WTC11 (cell line): ENCODE measurements at regions not wholly inside any gene's neighbourhood (a gene's known extent, or its start where the extent isn't known, plus 50 kb on each side); places are given as distances from the start of the nearest gene placed in this dataset.

Experiments used
- ATAC-seq: fragments of 200-7000 bp; cut with Tn5 transposase; 2 replicates; pipeline ENCODE4 v1.10.0; 2021; ENCODE audit warnings: mild to moderate bottlenecking, moderate library complexity
- CTCF ChIA-PET: fragments of 300-600 bp; sonication (Branson Sonifier 250); formaldehyde crosslinking; loops from one replicate; lab custom pipeline; 2021; ENCODE audit warnings: antibody characterized with exemption; lab: Charles Lee
- POLR2A ChIA-PET: fragments of 350-600 bp; sonication (Branson Sonifier 250); formaldehyde crosslinking; loops from one replicate; lab custom pipeline; 2021; ENCODE audit warnings: antibody characterized with exemption; lab: Charles Lee
- DNase-seq: peaks from one replicate; pipeline ENCODE4 v3.0.0; 2021; ENCODE audit warnings: low spot score
- H3K27ac Mint-ChIP-seq: 2 replicates; pipeline ENCODE4 v1.8.0; 2021; ENCODE audit warnings: mixed read lengths
- H3K27me3 Mint-ChIP-seq: 2 replicates; pipeline ENCODE4 v1.8.0; 2021; ENCODE audit warnings: low read depth, mild to moderate bottlenecking, moderate library complexity, mixed read lengths
- H3K36me3 Mint-ChIP-seq: 2 replicates; pipeline ENCODE4 v1.8.0; 2021; ENCODE audit warnings: mixed read lengths
- H3K4me1 Mint-ChIP-seq: 2 replicates; pipeline ENCODE4 v1.8.0; 2022; ENCODE audit warnings: mixed read lengths
- H3K4me3 Mint-ChIP-seq: 2 replicates; pipeline ENCODE4 v1.8.0; 2021; ENCODE audit warnings: mild to moderate bottlenecking, moderate library complexity, mixed read lengths
- H3K9me3 Mint-ChIP-seq: 2 replicates; pipeline ENCODE4 v1.8.0; 2021; ENCODE audit warnings: mixed read lengths
- ATF1 ChIP-seq: sonication (generic); formaldehyde crosslinking; IDR thresholded peaks from 2 replicates; pipeline ENCODE4 v1.8.1; 2023; ENCODE audit warnings: mild to moderate bottlenecking, moderate library complexity, missing genetic modification reagents
- ATF3 ChIP-seq: sonication (generic); formaldehyde crosslinking; conservative IDR thresholded peaks from 2 replicates; pipeline ENCODE4 v1.8.1; 2022; ENCODE audit warnings: mild to moderate bottlenecking, missing genetic modification reagents
- CREB1 ChIP-seq: sonication (generic); formaldehyde crosslinking; IDR thresholded peaks from 2 replicates; pipeline ENCODE4 v1.8.0; 2023; ENCODE audit warnings: mild to moderate bottlenecking, missing genetic modification reagents
- E2F4 ChIP-seq: sonication (generic); formaldehyde crosslinking; IDR thresholded peaks from 2 replicates; pipeline ENCODE4 v1.8.1; 2022; ENCODE audit warnings: low read depth, mild to moderate bottlenecking, moderate library complexity, missing genetic modification reagents, borderline replicate concordance
- EMX1 ChIP-seq: fragments of 250-450 bp; sonication (Bioruptor Pico); IDR thresholded peaks from 2 replicates; pipeline ENCODE4 v1.8.0; 2021; ENCODE audit warnings: mild to moderate bottlenecking
- ETV6 ChIP-seq: sonication (generic); formaldehyde crosslinking; IDR thresholded peaks from 2 replicates; pipeline ENCODE4 v1.8.1; 2022; ENCODE audit warnings: mild to moderate bottlenecking, missing genetic modification reagents
- FOXK1 ChIP-seq: sonication (generic); formaldehyde crosslinking; IDR thresholded peaks from 2 replicates; pipeline ENCODE4 v1.8.0; 2022; ENCODE audit warnings: mild to moderate bottlenecking, moderate library complexity, missing genetic modification reagents
- GTF2I ChIP-seq: fragments of 250-450 bp; sonication (Bioruptor Pico); conservative IDR thresholded peaks from 2 replicates; pipeline ENCODE4 v1.4.0; 2021; ENCODE audit warnings: mild to moderate bottlenecking
- IRF1 ChIP-seq: sonication (generic); formaldehyde crosslinking; IDR thresholded peaks from 2 replicates; pipeline ENCODE4 v1.8.0; 2023; ENCODE audit warnings: missing genetic modification reagents
- KAT7 ChIP-seq: sonication (generic); formaldehyde crosslinking; IDR thresholded peaks from 2 replicates; pipeline ENCODE4 v1.8.1; 2023; ENCODE audit warnings: missing genetic modification reagents, mild to moderate bottlenecking, borderline replicate concordance
- NR3C1 ChIP-seq: sonication (generic); formaldehyde crosslinking; conservative IDR thresholded peaks from 2 replicates; pipeline ENCODE4 v1.8.1; 2023; ENCODE audit warnings: low read depth, mild to moderate bottlenecking, missing genetic modification reagents
- SP1 ChIP-seq: sonication (generic); formaldehyde crosslinking; conservative IDR thresholded peaks from 2 replicates; pipeline ENCODE4 v1.8.1; 2022; ENCODE audit warnings: missing genetic modification reagents
- TEAD1 ChIP-seq: sonication (generic); formaldehyde crosslinking; IDR thresholded peaks from 2 replicates; pipeline ENCODE4 v1.8.0; 2022; ENCODE audit warnings: mild to moderate bottlenecking, missing genetic modification reagents
- ZBTB43 ChIP-seq: sonication (generic); formaldehyde crosslinking; IDR thresholded peaks from 2 replicates; pipeline ENCODE4 v1.8.1; 2023; ENCODE audit warnings: mild to moderate bottlenecking, missing genetic modification reagents
- ZNF121 ChIP-seq: sonication (generic); formaldehyde crosslinking; IDR thresholded peaks from 2 replicates; pipeline ENCODE4 v1.8.0; 2023; ENCODE audit warnings: missing genetic modification reagents
- ZNF219 ChIP-seq: sonication (generic); formaldehyde crosslinking; IDR thresholded peaks from 2 replicates; pipeline ENCODE4 v1.8.0; 2023; ENCODE audit warnings: missing genetic modification reagents, mild to moderate bottlenecking, borderline replicate concordance
- ZNF396 ChIP-seq: fragments of 250-450 bp; sonication (Bioruptor Pico); IDR thresholded peaks from 2 replicates; pipeline ENCODE4 v1.8.0; 2021; ENCODE audit warnings: mild to moderate bottlenecking, moderate library complexity, borderline replicate concordance
- ZNF423 ChIP-seq: fragments of 250-450 bp; sonication (Bioruptor Pico); IDR thresholded peaks from 2 replicates; pipeline ENCODE4 v2.1.2; 2022; ENCODE audit warnings: mild to moderate bottlenecking, moderate library complexity
- ZNF425 ChIP-seq: fragments of 250-450 bp; sonication (Bioruptor Pico); conservative IDR thresholded peaks from 2 replicates; pipeline ENCODE4 v1.9.0; 2021; ENCODE audit warnings: mild to moderate bottlenecking
- ZNF671 ChIP-seq: fragments of 250-450 bp; sonication (Bioruptor Pico); IDR thresholded peaks from 2 replicates; pipeline ENCODE4 v1.8.0; 2021; ENCODE audit warnings: mild to moderate bottlenecking
- TF ChIP-seq, protein P1 (sequence below): sonication (generic); formaldehyde crosslinking; IDR thresholded peaks from 2 replicates; pipeline ENCODE4 v1.8.0; 2023; ENCODE audit warnings: missing genetic modification reagents, mild to moderate bottlenecking, borderline replicate concordance
- TF ChIP-seq, protein P2 (sequence below): sonication (generic); formaldehyde crosslinking; conservative IDR thresholded peaks from 2 replicates; pipeline ENCODE4 v1.8.1; 2023; ENCODE audit warnings: mild to moderate bottlenecking, low read depth, missing genetic modification reagents, moderate library complexity

- TF ChIP-seq, protein P1, sequence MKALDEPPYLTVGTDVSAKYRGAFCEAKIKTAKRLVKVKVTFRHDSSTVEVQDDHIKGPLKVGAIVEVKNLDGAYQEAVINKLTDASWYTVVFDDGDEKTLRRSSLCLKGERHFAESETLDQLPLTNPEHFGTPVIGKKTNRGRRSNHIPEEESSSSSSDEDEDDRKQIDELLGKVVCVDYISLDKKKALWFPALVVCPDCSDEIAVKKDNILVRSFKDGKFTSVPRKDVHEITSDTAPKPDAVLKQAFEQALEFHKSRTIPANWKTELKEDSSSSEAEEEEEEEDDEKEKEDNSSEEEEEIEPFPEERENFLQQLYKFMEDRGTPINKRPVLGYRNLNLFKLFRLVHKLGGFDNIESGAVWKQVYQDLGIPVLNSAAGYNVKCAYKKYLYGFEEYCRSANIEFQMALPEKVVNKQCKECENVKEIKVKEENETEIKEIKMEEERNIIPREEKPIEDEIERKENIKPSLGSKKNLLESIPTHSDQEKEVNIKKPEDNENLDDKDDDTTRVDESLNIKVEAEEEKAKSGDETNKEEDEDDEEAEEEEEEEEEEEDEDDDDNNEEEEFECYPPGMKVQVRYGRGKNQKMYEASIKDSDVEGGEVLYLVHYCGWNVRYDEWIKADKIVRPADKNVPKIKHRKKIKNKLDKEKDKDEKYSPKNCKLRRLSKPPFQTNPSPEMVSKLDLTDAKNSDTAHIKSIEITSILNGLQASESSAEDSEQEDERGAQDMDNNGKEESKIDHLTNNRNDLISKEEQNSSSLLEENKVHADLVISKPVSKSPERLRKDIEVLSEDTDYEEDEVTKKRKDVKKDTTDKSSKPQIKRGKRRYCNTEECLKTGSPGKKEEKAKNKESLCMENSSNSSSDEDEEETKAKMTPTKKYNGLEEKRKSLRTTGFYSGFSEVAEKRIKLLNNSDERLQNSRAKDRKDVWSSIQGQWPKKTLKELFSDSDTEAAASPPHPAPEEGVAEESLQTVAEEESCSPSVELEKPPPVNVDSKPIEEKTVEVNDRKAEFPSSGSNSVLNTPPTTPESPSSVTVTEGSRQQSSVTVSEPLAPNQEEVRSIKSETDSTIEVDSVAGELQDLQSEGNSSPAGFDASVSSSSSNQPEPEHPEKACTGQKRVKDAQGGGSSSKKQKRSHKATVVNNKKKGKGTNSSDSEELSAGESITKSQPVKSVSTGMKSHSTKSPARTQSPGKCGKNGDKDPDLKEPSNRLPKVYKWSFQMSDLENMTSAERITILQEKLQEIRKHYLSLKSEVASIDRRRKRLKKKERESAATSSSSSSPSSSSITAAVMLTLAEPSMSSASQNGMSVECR (CRISPR knock-in tag), result no peak
- TF ChIP-seq SP1 (CRISPR knock-in tag), result no peak
- TF ChIP-seq NR3C1 (CRISPR knock-in tag), result no peak
- TF ChIP-seq ATF1, result no peak
- TF ChIP-seq FOXK1 (CRISPR knock-in tag), result no peak
- no peak for TF ChIP-seq E2F4
These were observed 139.3 kb downstream of the BCHE start (continued) for GRCh38 chr3:165697910-165698309.

- no peaks in the 10 kb centered on the region; the same call in 1 of the 2 replicates for H3K27me3 Mint-ChIP-seq
- H3K4me1 Mint-ChIP-seq, result peaks cover 9% of the 10 kb centered on the region
- peaks cover 26% of the 10 kb centered on the region for H3K9me3 Mint-ChIP-seq
- ATAC-seq (no peak), DNase-seq (no peak)
- TF ChIP-seq ZNF121 (no peak), ATF3 (no peak)
- peaks cover 23% of the 10 kb centered on the region for H3K36me3 Mint-ChIP-seq
- no peak overlapping the region for H3K4me3 Mint-ChIP-seq
- no peak overlapping the region for H3K27ac Mint-ChIP-seq
- CTCF ChIA-PET, result no interaction called here
- POLR2A ChIA-PET, result no interaction called here
These were observed 140.7 kb downstream of the BCHE start for GRCh38 chr3:165696496-165696895.

GRCh38 chr3:165683947-165684346, 153.3 kb downstream of the BCHE start:
- Mint-ChIP-seq H3K36me3 (no peaks in the 10 kb centered on the region), H3K27ac (no peak overlapping the region), H3K4me3 (no peak overlapping the region), H3K9me3 (0 out of 2 replicates have a peak, but pooled peaks cover under 1% of the 10 kb centered on the region), H3K27me3 (no peaks in the 10 kb centered on the region), H3K4me1 (peaks cover 1% of the 10 kb centered on the region; the same call in 1 of the 2 replicates)
- ChIA-PET POLR2A (no interaction called here), CTCF (no interaction called here)
- DNase-seq (no peak), ATAC-seq (no peak)
- no peak for TF ChIP-seq ZNF671
- no peak for TF ChIP-seq ETV6
- TF ChIP-seq ZBTB43 (CRISPR knock-in tag), result no peak
- TF ChIP-seq ZNF425 (CRISPR knock-in tag), result no peak
- no peak for TF ChIP-seq GTF2I
- no peak for TF ChIP-seq ZNF219
- TF ChIP-seq, protein P2, sequence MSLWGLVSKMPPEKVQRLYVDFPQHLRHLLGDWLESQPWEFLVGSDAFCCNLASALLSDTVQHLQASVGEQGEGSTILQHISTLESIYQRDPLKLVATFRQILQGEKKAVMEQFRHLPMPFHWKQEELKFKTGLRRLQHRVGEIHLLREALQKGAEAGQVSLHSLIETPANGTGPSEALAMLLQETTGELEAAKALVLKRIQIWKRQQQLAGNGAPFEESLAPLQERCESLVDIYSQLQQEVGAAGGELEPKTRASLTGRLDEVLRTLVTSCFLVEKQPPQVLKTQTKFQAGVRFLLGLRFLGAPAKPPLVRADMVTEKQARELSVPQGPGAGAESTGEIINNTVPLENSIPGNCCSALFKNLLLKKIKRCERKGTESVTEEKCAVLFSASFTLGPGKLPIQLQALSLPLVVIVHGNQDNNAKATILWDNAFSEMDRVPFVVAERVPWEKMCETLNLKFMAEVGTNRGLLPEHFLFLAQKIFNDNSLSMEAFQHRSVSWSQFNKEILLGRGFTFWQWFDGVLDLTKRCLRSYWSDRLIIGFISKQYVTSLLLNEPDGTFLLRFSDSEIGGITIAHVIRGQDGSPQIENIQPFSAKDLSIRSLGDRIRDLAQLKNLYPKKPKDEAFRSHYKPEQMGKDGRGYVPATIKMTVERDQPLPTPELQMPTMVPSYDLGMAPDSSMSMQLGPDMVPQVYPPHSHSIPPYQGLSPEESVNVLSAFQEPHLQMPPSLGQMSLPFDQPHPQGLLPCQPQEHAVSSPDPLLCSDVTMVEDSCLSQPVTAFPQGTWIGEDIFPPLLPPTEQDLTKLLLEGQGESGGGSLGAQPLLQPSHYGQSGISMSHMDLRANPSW, result no peak
- TF ChIP-seq TEAD1 (CRISPR knock-in tag), result no peak
- TF ChIP-seq KAT7, result no peak
- TF ChIP-seq ZNF423 (CRISPR knock-in tag), result no peak
- TF ChIP-seq IRF1 (CRISPR knock-in tag), result no peak
- TF ChIP-seq ZNF396 (CRISPR knock-in tag), result no peak
- no peak for TF ChIP-seq CREB1 (CRISPR knock-in tag)
- no peak for TF ChIP-seq EMX1 (CRISPR knock-in tag)
